GM10266 (cell line): ENCODE measurements at regions not wholly inside any gene's neighbourhood (a gene's known extent, or its start where the extent isn't known, plus 50 kb on each side); places are given as distances from the start of the nearest gene placed in this dataset.

Experiments
- DNase-seq: peaks from one replicate; pipeline ENCODE4 v3.0.0; 2012; ENCODE audit errors: extremely low spot score
- TF ChIP-seq, protein P1 (sequence below): IDR thresholded peaks from 2 replicates; pipeline ENCODE4 v1.5.1; 2012; ENCODE audit warnings: mild to moderate bottlenecking, low read depth; ENCODE audit not compliant: control insufficient read depth, insufficient read depth; ENCODE audit errors: missing control alignments

DNA sequence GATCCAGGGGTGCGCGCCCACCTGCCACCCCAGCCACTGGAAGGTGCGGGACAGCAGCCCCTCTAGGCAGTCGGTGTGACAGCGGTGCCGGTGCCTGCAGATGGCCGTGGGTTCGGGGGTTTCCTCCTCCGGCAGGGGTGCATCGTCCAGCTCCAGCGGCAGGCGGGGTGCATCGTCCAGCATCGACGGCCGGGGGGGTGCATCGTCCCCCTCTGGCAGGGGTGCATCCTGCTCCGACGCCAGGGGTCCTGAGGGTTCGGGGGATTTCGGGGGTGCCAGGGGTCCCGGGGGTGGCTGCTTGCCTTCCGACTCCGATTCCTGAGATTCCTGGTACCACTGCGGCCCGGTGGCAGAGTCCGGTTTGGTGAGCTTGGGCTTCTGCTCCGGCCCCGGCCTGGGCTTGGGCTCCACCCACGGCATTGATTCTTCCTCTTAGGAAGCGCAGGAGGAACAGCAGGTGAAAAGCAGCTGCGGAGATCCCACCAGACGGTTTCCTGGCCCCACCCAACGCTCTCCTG, 90.2 kb upstream of the RAB18 start:
- TF ChIP-seq, protein P1, sequence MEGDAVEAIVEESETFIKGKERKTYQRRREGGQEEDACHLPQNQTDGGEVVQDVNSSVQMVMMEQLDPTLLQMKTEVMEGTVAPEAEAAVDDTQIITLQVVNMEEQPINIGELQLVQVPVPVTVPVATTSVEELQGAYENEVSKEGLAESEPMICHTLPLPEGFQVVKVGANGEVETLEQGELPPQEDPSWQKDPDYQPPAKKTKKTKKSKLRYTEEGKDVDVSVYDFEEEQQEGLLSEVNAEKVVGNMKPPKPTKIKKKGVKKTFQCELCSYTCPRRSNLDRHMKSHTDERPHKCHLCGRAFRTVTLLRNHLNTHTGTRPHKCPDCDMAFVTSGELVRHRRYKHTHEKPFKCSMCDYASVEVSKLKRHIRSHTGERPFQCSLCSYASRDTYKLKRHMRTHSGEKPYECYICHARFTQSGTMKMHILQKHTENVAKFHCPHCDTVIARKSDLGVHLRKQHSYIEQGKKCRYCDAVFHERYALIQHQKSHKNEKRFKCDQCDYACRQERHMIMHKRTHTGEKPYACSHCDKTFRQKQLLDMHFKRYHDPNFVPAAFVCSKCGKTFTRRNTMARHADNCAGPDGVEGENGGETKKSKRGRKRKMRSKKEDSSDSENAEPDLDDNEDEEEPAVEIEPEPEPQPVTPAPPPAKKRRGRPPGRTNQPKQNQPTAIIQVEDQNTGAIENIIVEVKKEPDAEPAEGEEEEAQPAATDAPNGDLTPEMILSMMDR, result no peak
- DNase-seq, result no peak

DNA sequence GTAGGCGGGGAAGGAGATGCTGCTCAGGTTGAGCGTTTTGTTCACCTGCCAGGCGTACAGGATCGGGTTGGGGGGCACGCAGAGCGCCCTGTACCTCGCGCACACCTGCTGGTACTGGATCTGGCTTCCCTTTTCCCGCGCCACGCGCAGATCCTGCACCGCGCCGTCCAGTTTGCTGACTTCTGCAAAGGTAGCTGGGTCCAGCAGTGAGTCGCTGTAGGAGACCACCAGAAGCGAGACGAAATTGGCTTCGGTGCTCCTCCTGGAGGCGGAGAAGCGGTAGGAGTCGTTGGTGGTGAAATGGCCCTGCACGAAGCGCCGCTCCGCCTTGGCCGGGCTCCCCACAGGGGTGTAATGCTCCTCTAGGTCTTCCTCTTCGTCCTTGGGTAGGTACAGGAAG, 90.7 kb upstream of the RAB18 start:
- TF ChIP-seq, protein P1, result no peak
- DNase-seq, result no peak

DNA sequence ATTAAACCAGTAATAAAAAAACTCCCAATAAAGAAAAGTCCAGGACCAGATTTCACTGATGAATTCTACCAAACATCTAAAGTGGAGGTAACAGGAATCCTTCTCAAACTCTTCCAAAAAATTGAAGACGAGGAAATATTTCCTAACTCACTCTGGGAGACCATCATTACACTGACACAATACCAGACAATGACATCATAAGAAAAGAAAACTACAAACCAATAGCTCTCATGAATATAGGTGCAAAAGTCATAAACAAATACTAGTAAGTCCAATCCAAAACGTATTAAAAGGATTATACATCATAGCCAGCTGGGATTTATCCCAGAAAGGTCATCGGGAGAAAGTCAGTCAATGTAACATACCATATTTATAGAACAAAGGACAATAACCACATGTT, 94.0 kb upstream of the RAB18 start:
- no peak for DNase-seq
- TF ChIP-seq, protein P1, result no peak

DNA sequence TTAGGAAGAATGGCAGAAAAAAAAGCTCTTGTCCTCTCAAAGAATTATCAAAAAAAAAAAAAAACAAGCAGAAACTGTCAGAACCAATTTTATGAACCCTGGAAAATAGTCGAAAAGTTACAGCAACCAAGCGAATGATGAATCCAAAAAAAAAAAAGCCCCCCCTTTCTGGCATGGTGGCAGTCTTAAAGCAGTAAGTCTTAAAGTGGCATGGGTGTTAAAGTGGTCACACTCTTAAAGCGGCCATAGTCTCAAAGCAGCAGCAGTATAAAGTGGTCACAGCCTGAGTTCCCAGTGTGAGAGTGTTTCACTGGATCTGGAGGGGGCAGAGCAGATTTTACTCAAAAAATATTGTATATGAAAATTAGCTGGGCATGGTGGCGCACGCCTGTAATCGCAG, 96.8 kb upstream of the RAB18 start:
- DNase-seq, result no peak
- TF ChIP-seq, protein P1, result no peak

DNA sequence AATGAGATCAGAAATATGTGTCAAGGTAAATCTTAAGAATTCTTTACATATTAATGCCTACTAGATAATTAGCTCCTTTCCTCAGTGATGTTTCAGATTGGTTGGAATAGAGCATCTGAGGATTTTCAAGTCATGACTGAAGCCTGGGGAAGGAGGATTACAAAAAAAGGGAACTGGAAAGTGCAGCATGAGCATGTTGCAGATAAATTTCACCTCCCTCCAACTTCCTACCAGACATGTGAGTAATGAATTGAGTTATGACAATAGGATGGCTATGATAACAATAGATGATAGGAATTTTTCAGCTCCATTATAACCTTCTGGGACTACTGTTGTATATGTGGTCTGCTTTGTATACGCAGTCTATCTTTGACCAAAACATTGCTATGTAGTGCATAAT, 104.2 kb upstream of the RAB18 start:
- TF ChIP-seq, protein P1, result no peak

DNA sequence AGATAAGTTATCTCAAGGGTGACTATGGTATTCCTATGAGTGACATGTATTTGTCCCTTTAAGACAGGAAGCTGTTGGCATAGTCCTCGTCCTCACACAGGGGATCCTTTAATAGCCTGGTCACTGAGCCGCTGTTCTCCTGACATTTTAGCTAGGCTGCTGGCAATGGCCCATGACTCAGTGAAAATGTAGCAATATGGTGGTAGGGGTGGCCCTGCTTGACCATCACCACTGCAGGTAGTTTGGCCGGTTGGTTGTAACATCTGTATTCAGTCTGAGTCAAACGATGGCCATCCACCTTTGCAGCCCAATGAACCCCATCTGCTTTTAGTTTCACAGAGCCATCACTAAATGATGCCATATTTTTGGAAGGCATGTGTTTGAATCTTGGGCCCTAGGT, 110.1 kb upstream of the RAB18 start:
- no peak for DNase-seq
- TF ChIP-seq, protein P1, result no peak

More for the DNA sequence above, 104.2 kb upstream of the RAB18 start:
- DNase-seq, result no peak

DNA sequence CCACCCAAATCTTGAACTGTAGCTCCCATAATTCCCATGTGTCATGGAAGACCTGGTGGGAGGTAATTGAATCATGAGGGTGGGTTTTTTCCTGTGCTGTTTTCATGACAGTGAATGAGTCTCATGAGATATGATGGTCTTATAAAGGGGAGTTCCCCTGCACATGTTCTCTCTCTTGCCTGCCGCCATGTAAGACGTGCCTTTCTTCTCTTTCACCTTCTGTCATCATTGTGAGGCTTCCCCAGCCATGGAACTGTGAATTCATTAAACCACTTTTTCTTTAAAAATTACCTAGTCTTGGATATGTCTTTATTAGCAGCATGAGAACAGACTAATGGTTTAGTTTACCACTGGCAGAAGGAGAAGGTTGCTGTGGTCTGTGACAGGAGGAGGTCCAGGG, 111.5 kb upstream of the RAB18 start:
- TF ChIP-seq, protein P1, result no peak
- no peak for DNase-seq

DNA sequence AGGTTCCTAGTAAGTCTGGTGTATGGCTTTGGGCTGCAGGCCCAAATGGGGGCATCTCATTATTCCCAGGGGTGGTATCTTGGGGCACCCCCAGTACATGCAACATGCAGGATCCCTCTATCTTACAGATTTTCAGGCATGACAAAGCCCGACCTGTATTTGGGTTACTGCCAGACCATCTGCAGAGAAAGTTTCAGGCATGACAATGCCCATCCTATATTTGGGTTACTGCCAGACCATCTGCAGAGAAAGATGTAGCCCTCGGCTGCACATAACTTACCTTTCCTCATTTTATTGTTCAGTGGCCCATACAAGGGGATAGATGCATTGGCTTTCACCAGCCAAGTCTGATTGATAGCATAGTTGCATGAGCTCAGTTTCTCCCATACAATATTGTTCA, 112.2 kb upstream of the RAB18 start:
- DNase-seq, result no peak
- TF ChIP-seq, protein P1, result no peak
